CD4-positive, alpha-beta T cell treated with Interleukin-15 for 1 hour (primary cell): ENCODE measurements at regions not wholly inside any gene's neighbourhood (a gene's known extent, or its start where the extent isn't known, plus 50 kb on each side); places are given as distances from the start of the nearest gene placed in this dataset.

Experiments
- DNase-seq: peaks from one replicate; pipeline ENCODE4 v3.0.0-alpha.2; 2020

DNA sequence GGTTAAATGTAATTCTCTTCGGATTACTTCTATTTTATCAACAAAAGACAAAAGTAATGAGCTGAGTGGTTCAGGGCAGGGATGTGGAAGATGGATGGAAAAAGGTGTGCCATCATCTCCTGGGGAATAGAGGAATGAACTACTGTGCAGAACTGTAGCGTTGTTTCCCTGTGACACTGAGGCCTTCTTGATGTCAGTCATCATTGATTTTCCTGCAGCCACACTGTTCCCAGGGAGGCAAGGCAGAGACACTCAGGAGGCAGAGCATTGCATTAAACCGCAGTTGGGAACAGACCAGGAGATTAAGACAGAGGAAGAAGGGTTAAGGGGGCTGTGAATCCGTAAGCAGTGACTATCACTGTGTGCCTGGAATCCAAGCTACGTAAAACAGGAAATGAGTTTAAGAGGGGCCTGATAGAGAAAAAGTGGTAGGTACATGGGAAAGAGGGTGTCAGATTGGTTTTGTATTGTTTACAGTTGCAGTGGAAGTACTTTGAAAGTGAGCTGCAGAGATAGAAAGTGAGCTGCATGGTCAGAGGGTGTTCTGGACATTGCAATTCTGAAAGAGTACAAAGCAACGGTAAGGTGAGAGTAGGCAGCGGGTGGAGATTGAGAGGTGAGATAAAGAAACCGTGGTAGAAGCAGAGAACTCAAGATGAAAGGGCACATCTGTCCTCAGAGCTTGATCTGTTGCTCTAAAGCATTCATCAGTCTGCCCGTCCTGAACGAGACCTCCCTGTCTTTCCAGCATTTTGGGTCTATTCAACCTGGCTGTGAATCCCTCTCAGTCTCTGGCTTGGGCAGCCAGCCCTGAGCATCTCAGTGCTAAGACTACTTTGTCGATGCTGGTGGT is 793.4 kb upstream of the CELF4 start:
- DNase-seq: no peak

GRCh38 chr18:38353149-38353548 is 787.6 kb upstream of the CELF4 start:
- DNase-seq: no peak

- DNase-seq: no peak
Observed at GRCh38 chr18:38350141-38350540, 784.5 kb upstream of the CELF4 start.

- no peak for DNase-seq
Observed at GRCh38 chr18:38330573-38330972, 765.0 kb upstream of the CELF4 start.

DNA sequence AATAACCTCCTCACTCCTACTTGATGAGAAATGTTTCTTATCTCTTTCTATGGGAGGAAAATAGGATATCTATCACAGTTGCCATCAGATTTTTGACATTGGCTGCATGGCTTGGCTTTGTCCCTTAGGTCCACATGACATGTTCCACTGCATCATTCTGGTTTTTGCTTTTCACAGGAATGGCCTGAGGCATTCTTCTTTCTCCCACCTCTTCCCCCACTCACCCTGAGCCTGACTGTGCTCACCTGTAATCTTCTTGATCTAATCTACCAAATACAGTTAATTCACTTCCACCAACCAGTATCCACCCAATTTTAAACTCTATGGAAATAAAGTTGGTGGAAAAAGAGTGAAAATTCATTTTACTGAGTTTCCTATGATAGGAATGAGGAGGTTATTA is 763.5 kb upstream of the CELF4 start:
- DNase-seq: no peak

DNA sequence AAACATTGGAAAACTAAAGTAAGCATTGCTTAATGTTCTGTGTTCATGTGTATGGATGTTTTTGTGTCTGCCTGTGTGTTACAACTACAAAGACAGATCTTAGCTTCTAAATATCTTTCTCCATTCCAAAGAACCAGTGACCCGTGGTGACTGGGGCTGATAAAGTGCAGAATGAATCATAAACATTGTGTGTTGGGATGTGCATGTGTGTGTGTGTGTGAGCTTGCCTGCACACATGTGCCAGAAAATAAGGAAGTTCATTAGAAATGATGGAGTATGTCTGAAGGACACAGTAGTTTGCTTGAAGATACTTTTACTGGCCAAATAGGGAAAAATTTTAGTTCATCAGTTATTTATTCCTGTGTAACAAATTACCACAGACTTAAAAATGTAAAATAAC is 756.6 kb upstream of the CELF4 start:
- no peak for DNase-seq

- DNase-seq: no peak
Observed at GRCh38 chr18:38321262-38321661, 755.7 kb upstream of the CELF4 start.

DNA sequence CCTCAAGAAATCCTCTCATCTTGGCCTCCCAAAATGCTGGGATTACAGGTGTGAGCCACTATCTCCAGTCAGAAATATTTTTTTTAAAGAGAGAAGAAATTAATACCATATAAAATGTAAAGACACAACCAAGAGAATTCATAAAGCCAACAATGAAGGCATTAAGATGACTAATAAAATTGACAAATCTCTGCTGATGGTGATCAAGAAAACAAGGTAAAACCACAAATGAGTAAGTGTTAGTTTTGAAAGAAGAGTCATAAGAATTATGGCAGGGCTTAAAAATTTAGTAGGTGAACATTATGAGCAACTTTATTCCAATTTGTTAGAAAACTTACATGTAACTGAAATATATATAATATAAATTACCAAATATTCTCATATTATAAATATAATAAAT is 752.8 kb upstream of the CELF4 start:
- DNase-seq: no peak

GRCh38 chr18:38313831-38314230 is 748.2 kb upstream of the CELF4 start:
- DNase-seq: no peak

GRCh38 chr18:38312532-38312931 is 746.9 kb upstream of the CELF4 start:
- DNase-seq: no peak

- DNase-seq: no peak
Observed at GRCh38 chr18:38310936-38311335, 745.3 kb upstream of the CELF4 start.

DNA sequence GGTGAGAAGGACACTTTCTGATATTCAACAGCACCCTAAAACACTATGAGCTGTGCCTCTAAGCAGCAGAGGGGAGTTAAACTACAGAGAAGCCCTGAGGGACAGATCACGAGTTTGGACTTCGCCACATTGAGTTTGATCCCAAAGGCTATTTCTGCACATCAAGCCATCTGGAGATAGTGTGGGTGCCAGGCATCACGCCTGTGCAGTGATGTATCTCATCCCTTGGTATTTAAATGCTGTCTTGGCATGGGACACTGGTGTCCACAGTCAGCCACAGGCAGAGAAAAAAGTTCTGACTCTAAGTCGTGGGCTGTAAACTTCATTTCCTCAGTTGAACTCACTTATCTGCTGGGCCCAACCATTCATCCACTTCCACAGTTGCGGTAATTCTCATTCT is 742.3 kb upstream of the CELF4 start:
- DNase-seq: no peak

- DNase-seq: no peak
Observed at GRCh38 chr18:38305961-38306360, 740.4 kb upstream of the CELF4 start.

- DNase-seq: no peak
Observed at GRCh38 chr18:38301621-38302020, 736.0 kb upstream of the CELF4 start.

- no peak for DNase-seq
Observed at GRCh38 chr18:38297910-38298309, 732.3 kb upstream of the CELF4 start.

- DNase-seq: no peak
Observed at GRCh38 chr18:38290229-38290628, 724.6 kb upstream of the CELF4 start.

DNA sequence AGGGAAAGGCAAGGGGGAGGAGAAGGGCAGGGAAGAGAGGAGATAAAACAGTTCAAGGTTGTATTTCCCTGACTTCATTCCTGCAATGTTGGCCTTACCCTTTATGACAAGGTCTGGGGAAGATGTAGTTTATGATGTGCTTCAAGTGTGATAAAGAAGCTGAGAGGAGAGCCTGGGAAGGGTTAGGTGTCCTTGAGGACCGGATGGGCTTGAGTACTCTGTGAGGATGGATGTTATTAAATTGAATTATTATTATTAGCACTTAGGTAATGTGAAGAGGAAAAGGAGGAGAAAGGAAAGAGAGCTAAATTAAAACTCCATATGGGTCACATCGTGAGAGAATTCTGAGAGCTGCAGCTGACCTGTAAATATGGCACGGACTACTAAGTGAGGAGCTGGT is 719.4 kb upstream of the CELF4 start:
- no peak for DNase-seq

DNA sequence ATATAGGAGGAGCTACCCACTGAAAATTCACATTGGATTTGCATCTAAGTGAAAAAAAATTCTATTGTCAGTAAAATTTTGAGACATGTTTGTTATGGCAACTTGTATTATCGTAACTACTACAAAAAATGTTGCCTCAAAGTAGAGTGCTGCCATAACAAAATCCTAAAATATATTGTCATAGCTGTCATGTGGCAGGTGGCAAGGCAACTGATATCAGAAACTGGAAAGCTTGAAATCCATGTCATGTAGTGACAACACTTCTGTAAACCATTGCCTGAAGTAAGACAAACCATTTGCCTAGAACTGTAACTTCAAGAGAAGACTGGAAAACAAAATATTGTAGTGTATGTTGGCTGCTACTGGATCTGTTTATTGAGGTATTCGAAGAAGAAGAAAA is 697.5 kb upstream of the CELF4 start:
- DNase-seq: no peak

GRCh38 chr18:38262661-38263060 is 697.1 kb upstream of the CELF4 start:
- DNase-seq: no peak

DNA sequence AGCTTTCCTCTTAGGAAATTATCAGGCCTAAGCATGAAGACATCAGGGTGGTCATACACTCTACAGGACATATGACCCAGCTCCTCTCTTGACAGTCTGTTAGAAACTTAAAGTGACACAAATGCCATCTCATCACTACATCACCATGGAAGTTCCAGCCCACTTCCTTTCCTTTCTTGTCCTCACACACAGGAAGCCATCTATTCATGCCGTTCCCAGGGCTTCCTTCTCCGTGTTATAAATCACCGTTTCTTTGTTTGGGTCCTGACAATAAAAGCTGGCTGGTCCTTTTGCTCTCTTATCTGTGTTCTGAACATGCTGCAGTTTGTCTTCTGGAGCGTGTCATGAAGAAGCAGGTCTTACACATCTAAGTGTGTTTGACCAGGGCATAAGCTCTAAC is 692.1 kb upstream of the CELF4 start:
- DNase-seq: no peak

DNA sequence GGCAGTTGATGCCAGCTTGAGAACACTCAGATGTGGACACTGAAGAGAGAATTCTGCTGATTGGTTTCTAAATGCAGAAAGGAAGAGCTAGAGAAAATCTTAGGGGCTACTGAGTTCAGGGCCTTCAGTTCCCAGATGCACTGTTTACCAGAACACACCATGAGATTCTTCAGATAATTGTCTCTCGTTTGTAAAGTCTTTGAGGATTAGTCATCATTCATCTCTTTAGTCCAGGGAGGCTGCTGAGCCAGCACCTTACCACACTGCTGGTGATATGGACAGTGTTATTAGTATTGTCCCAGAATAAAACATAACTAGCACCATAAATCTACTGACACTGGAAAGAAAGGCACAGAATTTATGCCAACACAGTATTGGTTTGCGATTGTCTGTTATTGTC is 690.8 kb upstream of the CELF4 start:
- no peak for DNase-seq

- no peak for DNase-seq
Observed at GRCh38 chr18:38250971-38251370, 685.4 kb upstream of the CELF4 start.

- no peak for DNase-seq
Observed at GRCh38 chr18:38244480-38244879, 678.9 kb upstream of the CELF4 start.

- DNase-seq: no peak
Observed at GRCh38 chr18:38243291-38243690, 677.7 kb upstream of the CELF4 start.

DNA sequence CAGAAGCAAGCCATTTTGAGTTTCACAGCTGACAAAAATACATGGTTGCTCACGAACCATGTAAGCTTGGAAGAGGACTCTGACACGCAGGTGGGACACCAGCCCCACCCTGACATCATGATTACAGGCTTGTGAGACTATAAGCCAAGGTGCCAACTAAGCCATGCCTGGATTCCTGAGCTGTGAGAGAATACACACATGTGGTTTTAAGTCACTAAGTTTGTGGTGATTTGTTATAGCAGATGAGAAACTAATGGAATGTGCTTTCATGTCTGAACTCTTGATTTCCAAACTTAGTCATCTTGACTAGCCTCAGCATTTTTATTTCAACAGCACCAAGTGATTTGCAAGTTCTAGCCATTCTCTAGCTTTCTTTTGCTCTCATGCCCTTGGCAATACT is 676.1 kb upstream of the CELF4 start:
- DNase-seq: no peak
